ENCODE measurements at regions not wholly inside any gene's neighbourhood (a gene's known extent, or its start where the extent isn't known, plus 50 kb on each side); places are given as distances from the start of the nearest gene placed in this dataset.

DNA sequence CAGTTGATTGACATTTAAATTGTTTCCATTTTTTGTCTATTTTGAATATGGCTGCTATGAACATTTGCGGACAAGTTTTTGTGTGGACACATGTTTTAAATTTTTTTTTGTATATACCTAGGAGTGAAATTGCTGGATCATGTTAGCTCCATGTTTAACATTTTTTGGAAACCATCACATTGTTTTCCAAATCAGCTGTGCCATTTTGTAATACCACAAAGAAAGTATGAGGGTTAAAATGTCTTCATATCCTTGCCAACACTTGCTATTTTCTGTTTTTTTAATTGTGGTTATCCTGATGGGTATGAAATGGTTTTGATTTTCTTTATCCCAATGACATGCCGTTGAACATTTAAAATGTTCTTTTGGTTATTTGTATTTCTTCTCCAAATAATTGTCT, 52.1 kb downstream of the CARTPT start:
- TF ChIP-seq, protein P1, sequence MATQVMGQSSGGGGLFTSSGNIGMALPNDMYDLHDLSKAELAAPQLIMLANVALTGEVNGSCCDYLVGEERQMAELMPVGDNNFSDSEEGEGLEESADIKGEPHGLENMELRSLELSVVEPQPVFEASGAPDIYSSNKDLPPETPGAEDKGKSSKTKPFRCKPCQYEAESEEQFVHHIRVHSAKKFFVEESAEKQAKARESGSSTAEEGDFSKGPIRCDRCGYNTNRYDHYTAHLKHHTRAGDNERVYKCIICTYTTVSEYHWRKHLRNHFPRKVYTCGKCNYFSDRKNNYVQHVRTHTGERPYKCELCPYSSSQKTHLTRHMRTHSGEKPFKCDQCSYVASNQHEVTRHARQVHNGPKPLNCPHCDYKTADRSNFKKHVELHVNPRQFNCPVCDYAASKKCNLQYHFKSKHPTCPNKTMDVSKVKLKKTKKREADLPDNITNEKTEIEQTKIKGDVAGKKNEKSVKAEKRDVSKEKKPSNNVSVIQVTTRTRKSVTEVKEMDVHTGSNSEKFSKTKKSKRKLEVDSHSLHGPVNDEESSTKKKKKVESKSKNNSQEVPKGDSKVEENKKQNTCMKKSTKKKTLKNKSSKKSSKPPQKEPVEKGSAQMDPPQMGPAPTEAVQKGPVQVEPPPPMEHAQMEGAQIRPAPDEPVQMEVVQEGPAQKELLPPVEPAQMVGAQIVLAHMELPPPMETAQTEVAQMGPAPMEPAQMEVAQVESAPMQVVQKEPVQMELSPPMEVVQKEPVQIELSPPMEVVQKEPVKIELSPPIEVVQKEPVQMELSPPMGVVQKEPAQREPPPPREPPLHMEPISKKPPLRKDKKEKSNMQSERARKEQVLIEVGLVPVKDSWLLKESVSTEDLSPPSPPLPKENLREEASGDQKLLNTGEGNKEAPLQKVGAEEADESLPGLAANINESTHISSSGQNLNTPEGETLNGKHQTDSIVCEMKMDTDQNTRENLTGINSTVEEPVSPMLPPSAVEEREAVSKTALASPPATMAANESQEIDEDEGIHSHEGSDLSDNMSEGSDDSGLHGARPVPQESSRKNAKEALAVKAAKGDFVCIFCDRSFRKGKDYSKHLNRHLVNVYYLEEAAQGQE (IDR thresholded peaks at IDR 0.05; ENCODE audit: low read depth), result no peak
- TF ChIP-seq NFIC (IDR thresholded peaks at IDR 0.05) (no peak), EP300 (IDR thresholded peaks at IDR 0.05; ENCODE audit: borderline replicate concordance) (no peak), CEBPB (IDR thresholded peaks at IDR 0.05) (no peak), TCF12 (IDR thresholded peaks at IDR 0.05; ENCODE audit: low read depth) (no peak), TEAD4 (IDR thresholded peaks at IDR 0.05) (no peak), CREB1 (IDR thresholded peaks at IDR 0.05; ENCODE audit: low read depth) (no peak), TAF1 (IDR thresholded peaks at IDR 0.05; ENCODE audit: low read depth) (no peak)

DNA sequence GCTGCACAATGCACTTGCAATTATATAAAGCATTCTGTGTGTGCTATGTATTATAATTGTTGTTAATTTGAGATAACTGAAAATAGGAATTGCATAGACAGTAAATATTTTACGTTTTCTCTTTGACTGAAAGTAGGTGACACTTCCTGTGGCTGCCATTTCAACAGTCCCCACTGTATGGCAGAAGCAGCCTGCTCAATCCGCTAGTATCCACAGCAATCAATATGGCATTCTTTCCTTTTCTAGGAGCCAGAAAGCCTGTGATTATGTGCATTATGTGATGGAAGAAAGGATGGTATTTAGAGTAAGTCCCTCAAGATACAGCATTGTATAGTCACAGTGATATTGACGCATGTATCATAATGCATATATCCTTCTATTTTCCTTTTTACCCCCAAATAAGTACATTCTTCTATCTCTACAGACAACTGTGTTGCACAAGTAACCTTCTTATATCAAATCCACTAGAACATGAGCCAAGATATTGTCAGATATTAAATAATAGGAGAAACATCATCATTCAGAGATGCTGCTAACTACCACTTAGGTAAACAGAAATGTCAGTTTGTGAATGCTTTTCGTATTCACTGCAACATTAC, 59.7 kb downstream of the CARTPT start:
- TF ChIP-seq FOXM1 (IDR thresholded peaks at IDR 0.05; ENCODE audit: borderline replicate concordance, low read depth), result no peak
- peak; percentile 40 for TF ChIP-seq RAD21 (IDR thresholded peaks at IDR 0.05; ENCODE audit: low read depth)
- TF ChIP-seq, protein P2, sequence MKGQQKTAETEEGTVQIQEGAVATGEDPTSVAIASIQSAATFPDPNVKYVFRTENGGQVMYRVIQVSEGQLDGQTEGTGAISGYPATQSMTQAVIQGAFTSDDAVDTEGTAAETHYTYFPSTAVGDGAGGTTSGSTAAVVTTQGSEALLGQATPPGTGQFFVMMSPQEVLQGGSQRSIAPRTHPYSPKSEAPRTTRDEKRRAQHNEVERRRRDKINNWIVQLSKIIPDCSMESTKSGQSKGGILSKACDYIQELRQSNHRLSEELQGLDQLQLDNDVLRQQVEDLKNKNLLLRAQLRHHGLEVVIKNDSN (IDR thresholded peaks at IDR 0.05), result no peak

DNA sequence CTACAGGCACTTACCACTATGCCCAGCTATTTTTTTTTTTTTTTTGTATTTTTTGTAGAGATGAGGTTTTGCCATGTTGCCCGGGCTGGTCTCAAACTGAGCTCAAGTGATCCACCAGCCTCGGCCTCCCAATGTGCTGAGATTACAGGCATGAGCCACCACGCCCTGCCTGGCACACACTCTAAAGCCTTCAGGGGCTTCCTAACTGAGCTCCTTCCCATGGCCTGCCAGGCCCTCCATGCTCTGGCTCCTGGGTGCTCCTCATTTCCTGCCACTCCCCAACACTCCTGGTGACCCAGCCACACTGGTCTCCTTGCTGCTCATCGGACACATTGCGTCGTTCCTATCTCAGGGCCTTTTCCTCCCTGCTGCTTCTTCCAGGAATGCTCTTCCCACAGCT, 61.5 kb downstream of the CARTPT start:
- TF ChIP-seq YY1 (IDR thresholded peaks at IDR 0.05; ENCODE audit: low read depth) (no peak), TEAD4 (IDR thresholded peaks at IDR 0.05) (no peak), EP300 (IDR thresholded peaks at IDR 0.05; ENCODE audit: borderline replicate concordance) (no peak), RAD21 (IDR thresholded peaks at IDR 0.05; ENCODE audit: low read depth) (no peak), EGR1 (IDR thresholded peaks at IDR 0.05) (no peak), TCF12 (IDR thresholded peaks at IDR 0.05; ENCODE audit: low read depth) (no peak), CEBPB (IDR thresholded peaks at IDR 0.05) (no peak), TAF1 (IDR thresholded peaks at IDR 0.05; ENCODE audit: low read depth) (no peak), FOXM1 (IDR thresholded peaks at IDR 0.05; ENCODE audit: borderline replicate concordance, low read depth) (no peak), ZBTB7A (IDR thresholded peaks at IDR 0.05; ENCODE audit: low read depth) (no peak), NFIC (IDR thresholded peaks at IDR 0.05) (no peak), CREB1 (IDR thresholded peaks at IDR 0.05; ENCODE audit: low read depth) (no peak)
- TF ChIP-seq, protein P1 (IDR thresholded peaks at IDR 0.05; ENCODE audit: low read depth), result no peak
- TF ChIP-seq, protein P2 (IDR thresholded peaks at IDR 0.05), result no peak
- TF ChIP-seq, protein P3, sequence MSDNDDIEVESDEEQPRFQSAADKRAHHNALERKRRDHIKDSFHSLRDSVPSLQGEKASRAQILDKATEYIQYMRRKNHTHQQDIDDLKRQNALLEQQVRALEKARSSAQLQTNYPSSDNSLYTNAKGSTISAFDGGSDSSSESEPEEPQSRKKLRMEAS (IDR thresholded peaks at IDR 0.05), result no peak

DNA sequence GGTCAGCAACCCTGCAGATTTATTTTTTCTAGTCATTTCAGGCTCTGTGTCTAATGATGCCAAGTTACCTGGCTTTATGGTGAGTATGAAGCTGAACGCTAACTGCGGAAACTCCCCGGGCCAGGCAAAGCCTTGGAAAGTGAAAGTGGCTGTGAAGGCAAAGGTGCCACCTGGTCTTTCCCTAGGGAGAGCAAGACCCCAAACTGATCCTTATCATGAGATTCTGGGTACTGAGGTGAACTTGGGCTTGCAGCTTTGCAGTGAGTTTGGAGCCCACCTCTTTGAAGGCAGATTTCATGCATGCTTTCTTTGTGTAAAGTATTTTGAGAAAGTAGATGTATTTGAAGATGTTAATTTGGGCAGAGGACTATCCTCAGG, 63.3 kb downstream of the CARTPT start:
- TF ChIP-seq, protein P2 (IDR thresholded peaks at IDR 0.05), result no peak
- no peak for TF ChIP-seq EP300 (IDR thresholded peaks at IDR 0.05; ENCODE audit: borderline replicate concordance)
- no peak for TF ChIP-seq ZBTB7A (IDR thresholded peaks at IDR 0.05; ENCODE audit: low read depth)
- TF ChIP-seq CREB1 (IDR thresholded peaks at IDR 0.05; ENCODE audit: low read depth), result no peak
- TF ChIP-seq TEAD4 (IDR thresholded peaks at IDR 0.05), result no peak
- no peak for TF ChIP-seq FOXM1 (IDR thresholded peaks at IDR 0.05; ENCODE audit: borderline replicate concordance, low read depth)
- no peak for TF ChIP-seq RAD21 (IDR thresholded peaks at IDR 0.05; ENCODE audit: low read depth)
- TF ChIP-seq, protein P1 (IDR thresholded peaks at IDR 0.05; ENCODE audit: low read depth), result no peak
- no peak for TF ChIP-seq CEBPB (IDR thresholded peaks at IDR 0.05)
- TF ChIP-seq, protein P3 (IDR thresholded peaks at IDR 0.05), result no peak
- no peak for TF ChIP-seq EGR1 (IDR thresholded peaks at IDR 0.05)
- no peak for TF ChIP-seq TCF12 (IDR thresholded peaks at IDR 0.05; ENCODE audit: low read depth)
